Fibroblast of lung (primary cell): ENCODE measurements at regions not wholly inside any gene's neighbourhood (a gene's known extent, or its start where the extent isn't known, plus 50 kb on each side); places are given as distances from the start of the nearest gene placed in this dataset.

ENCODE experiments used
- CTCF ChIP-seq, 2 donors: IDR thresholded peaks in 1 of 2; conservative IDR thresholded peaks in 1 of 2; 1 replicate in 1 of 2; 2 replicates in 1 of 2; pipeline ENCODE4 v1.5.1; 2011 to 2012; ENCODE audit warnings: low read length in 2 of 2, control low read depth in 1 of 2, inconsistent platforms in 1 of 2, low read depth in 1 of 2, mild to moderate bottlenecking in 1 of 2
- EZH2 ChIP-seq: IDR thresholded peaks from 2 replicates; pipeline ENCODE4 v1.5.1; 2012; ENCODE audit warnings: low read length, control low read depth, mild to moderate bottlenecking; ENCODE audit errors: missing control alignments

GRCh38 chr14:22509751-22510300 is 79.2 kb downstream of the DAD1 start:
- TF ChIP-seq CTCF (conservative IDR thresholded peaks at IDR 0.05 in 1 of 2, IDR thresholded peaks at IDR 0.05 in 1 of 2; ENCODE audit: low read depth in 1 of 2, low read length in 2 of 2) (no peak), EZH2 (no peak)
